ENCODE measurements at regions not wholly inside any gene's neighbourhood (a gene's known extent, or its start where the extent isn't known, plus 50 kb on each side); places are given as distances from the start of the nearest gene placed in this dataset.
A peak's percentile ranks its signal among the peaks of the same experiment; 100 is the strongest.

- no peak for DNase-seq (ENCODE audit: low read depth)
Measured at GRCh38 chr2:10985260-10985659, 73.5 kb downstream of the KCNF1 start.

- DNase-seq (ENCODE audit: low read depth), result no peak
Measured at GRCh38 chr2:10985901-10986535, 74.3 kb downstream of the KCNF1 start.

- no peak for DNase-seq (ENCODE audit: low read depth)
Measured at GRCh38 chr2:10987439-10987838, 75.7 kb downstream of the KCNF1 start.

- DNase-seq (ENCODE audit: low read depth), result peak; percentile 14
Measured at GRCh38 chr2:10987861-10988260, 76.1 kb downstream of the KCNF1 start.

GRCh38 chr2:10989151-10989550 is 77.4 kb downstream of the KCNF1 start:
- DNase-seq (ENCODE audit: low read depth), result no peak

- no peak for DNase-seq (ENCODE audit: low read depth)
Measured at GRCh38 chr2:10989782-10990181, 78.0 kb downstream of the KCNF1 start.

- no peak for DNase-seq (ENCODE audit: low read depth)
Measured at GRCh38 chr2:10990561-10991111, 78.9 kb downstream of the KCNF1 start.

- DNase-seq (ENCODE audit: low read depth), result no peak
Measured at GRCh38 chr2:10992023-10992791, 80.5 kb downstream of the KCNF1 start.

- DNase-seq (ENCODE audit: low read depth), result peak; percentile 68
Measured at GRCh38 chr2:10993001-10993481, 81.3 kb downstream of the KCNF1 start.

- no peak for DNase-seq (ENCODE audit: low read depth)
Measured at GRCh38 chr2:10995366-10995970, 83.7 kb downstream of the KCNF1 start.

GRCh38 chr2:11004199-11004598 is 92.5 kb downstream of the KCNF1 start:
- peak; percentile 47 for DNase-seq (ENCODE audit: low read depth)

GRCh38 chr2:11005032-11005431 is 93.3 kb downstream of the KCNF1 start:
- no peak for DNase-seq (ENCODE audit: low read depth)

- no peak for DNase-seq (ENCODE audit: low read depth)
Measured at GRCh38 chr2:11006191-11006590, 94.5 kb downstream of the KCNF1 start.

GRCh38 chr2:11007331-11008264 is 95.9 kb downstream of the KCNF1 start:
- DNase-seq (ENCODE audit: low read depth), result no peak

GRCh38 chr2:11008773-11009172 is 97.0 kb downstream of the KCNF1 start:
- no peak for DNase-seq (ENCODE audit: low read depth)

GRCh38 chr2:11009176-11009575 is 97.4 kb downstream of the KCNF1 start:
- DNase-seq (ENCODE audit: low read depth), result no peak

- no peak for DNase-seq (ENCODE audit: low read depth)
Measured at GRCh38 chr2:11009891-11010290, 98.2 kb downstream of the KCNF1 start.

GRCh38 chr2:11011359-11011758 is 99.6 kb downstream of the KCNF1 start:
- no peak for DNase-seq (ENCODE audit: low read depth)

- no peak for DNase-seq (ENCODE audit: low read depth)
Measured at GRCh38 chr2:11012131-11012693, 100.5 kb downstream of the KCNF1 start.

- DNase-seq (ENCODE audit: low read depth), result no peak
Measured at GRCh38 chr2:11013196-11013595, 101.5 kb downstream of the KCNF1 start.

GRCh38 chr2:11014026-11014425 is 102.3 kb downstream of the KCNF1 start:
- no peak for DNase-seq (ENCODE audit: low read depth)
